ENCODE measurements at regions not wholly inside any gene's neighbourhood (a gene's known extent, or its start where the extent isn't known, plus 50 kb on each side); places are given as distances from the start of the nearest gene placed in this dataset.
"Not testable (repeated sequence)": the region's sequence is repeated elsewhere in the genome, so short reads cannot be mapped to it uniquely, and the experiment has no call there.

- DNase-seq (ENCODE audit: low read depth in 4 of 4, low spot score in 3 of 4) = no peak
Observed at GRCh38 chr2:16184945-16185660, 244.8 kb downstream of the MYCN start.

DNA sequence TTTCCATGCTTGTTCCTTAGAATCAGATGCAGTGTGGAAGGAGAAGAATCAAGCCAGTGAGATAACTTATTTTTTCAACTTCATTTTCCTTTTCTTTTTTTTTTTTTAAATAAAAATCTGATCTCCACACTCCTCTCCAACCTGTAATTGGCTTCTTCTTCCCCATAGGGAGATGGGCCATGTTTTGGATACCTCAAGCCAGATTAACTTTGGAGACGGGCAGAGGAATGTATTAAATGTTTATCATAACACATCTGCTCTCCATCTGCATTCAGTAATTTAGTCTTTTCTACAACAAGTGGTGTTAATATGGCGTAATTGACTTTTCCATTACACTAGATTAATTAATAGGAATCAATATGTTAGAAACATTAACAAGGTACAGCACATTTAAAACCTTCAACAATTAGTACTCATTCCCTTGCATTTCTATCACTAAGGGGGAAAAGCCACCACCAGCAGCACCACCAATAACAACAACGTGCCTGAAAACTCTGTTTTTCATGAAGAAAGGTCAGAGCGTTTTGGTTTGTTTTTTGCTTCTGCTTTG, 244.1 kb downstream of the MYCN start:
- no peak for DNase-seq (ENCODE audit: low read depth in 4 of 4, low spot score in 3 of 4)

DNA sequence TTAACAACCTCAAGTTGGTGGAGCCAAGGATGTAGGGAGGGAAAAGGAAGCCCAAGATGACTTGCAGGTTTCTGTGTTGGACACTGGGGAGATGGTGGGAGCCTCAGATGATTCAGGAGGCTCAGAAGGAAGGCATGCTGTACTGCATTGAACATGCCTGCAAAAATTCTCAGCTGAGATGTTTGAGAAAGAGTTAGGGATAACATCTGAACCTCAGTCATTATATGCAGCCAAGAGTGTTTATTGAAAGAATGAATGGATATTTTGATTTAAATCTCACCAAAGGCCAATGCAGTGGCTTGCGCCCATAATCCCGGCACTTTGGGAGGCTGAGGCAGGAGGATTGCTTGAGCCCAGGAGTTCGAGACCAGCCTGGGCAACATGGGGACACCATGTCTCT, 243.0 kb downstream of the MYCN start:
- no peak for DNase-seq (ENCODE audit: low read depth in 4 of 4, low spot score in 3 of 4)

GRCh38 chr2:16182841-16183240, 242.5 kb downstream of the MYCN start:
- no peak for DNase-seq (ENCODE audit: low read depth in 4 of 4, low spot score in 3 of 4)

- DNase-seq (ENCODE audit: low read depth in 4 of 4, low spot score in 3 of 4) = not testable (repeated sequence)
Observed at GRCh38 chr2:16182311-16182815, 242.0 kb downstream of the MYCN start.

DNA sequence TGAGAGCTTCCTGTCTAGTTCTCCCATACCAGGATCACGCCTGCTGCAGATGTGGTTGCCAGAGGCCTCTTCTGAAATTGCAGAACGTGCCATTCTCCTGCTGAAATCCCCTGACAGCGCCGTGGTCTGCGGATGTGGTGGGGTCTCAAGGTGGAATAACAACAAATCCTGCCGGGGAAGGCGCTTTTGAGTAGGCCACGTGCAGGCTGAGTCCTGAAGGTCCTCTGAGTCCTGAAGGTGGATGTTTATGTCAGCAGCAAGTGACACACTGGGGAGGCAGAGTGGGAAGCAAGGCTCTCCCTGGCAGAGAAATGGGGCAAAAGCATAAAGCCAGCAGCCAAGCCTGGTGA, 241.4 kb downstream of the MYCN start:
- no peak for DNase-seq (ENCODE audit: low read depth in 4 of 4, low spot score in 3 of 4)

DNA sequence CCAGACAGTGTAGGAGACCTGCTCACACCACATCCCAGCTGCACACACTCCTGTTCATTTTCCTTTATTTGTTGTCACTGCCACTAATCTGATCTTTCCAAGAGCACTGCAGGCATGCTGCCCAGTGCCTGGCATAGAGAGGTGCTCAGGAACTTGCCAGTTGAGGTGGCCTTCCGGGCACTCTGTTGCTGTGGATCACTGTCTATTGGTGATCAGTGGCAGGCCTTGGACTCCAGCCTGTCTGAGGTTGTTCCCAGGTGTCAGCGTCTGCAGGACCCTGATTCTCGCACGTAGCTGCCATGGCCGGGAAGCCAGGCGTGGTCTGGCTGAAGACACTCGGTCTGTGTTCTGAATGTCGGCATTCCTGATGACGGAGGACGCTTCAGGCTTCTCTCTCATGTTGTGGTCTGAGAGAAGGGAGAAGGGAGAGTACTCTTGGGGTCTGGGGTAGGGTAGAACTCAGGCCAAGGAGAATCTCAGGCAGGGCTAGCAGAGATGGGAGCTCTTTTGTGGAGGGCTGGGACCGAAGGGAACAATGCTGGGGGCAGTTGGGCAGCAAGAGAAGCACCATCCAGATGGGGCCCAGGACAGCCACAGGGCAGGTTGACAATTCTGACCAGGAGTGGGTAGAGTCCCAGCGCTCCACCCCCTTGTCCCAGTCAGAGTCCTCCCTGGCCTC, 240.9 kb downstream of the MYCN start:
- DNase-seq (ENCODE audit: low read depth in 4 of 4, low spot score in 3 of 4) = no peak

GRCh38 chr2:16180631-16181030, 240.3 kb downstream of the MYCN start:
- DNase-seq (ENCODE audit: low read depth in 4 of 4, low spot score in 3 of 4) = no peak

DNA sequence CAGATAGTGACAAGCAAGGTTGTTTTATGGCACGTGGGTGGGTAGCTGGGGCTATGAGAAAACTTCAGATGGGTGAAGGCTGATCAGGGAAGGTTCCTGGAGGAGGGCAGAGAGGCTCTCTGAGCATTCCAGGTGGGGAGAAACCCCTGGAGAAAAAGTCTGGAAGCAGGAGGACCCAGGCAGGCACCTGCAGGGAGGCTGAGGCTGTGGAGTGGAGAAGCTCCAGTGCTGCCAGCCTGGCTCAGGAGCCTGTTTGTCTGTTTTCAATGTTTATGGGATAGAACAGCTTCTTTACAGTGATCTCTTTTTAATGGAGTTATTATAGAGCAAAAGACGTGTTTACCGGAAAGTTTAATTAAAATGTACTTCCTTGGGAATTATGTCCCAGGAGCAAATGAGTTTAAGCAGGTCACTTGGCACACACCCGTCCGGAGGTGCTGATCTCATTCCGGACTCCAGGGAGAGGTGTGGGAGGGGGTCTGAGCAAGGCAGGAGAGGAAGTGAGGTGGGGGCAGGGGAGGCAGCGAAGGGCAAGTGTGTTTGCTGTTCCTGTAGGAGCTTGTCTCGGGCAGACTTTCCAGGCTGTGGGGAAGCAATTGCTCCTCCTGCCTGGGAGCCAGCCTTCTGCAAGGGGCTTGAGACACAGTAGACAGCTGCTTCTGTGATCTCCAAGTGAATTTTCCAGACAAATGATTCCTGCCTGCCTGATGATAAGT, 239.5 kb downstream of the MYCN start:
- no peak for DNase-seq (ENCODE audit: low read depth in 4 of 4, low spot score in 3 of 4)

- DNase-seq (ENCODE audit: low read depth in 4 of 4, low spot score in 3 of 4) = no peak
Observed at GRCh38 chr2:16178551-16179130, 238.3 kb downstream of the MYCN start.

- DNase-seq (ENCODE audit: low read depth in 4 of 4, low spot score in 3 of 4) = no peak
Observed at GRCh38 chr2:16177671-16178180, 237.4 kb downstream of the MYCN start.

GRCh38 chr2:16176971-16177480, 236.7 kb downstream of the MYCN start:
- no peak for DNase-seq (ENCODE audit: low read depth in 4 of 4, low spot score in 3 of 4)

- no peak for DNase-seq (ENCODE audit: low read depth in 4 of 4, low spot score in 3 of 4)
Observed at GRCh38 chr2:16175247-16175825, 235.0 kb downstream of the MYCN start.

DNA sequence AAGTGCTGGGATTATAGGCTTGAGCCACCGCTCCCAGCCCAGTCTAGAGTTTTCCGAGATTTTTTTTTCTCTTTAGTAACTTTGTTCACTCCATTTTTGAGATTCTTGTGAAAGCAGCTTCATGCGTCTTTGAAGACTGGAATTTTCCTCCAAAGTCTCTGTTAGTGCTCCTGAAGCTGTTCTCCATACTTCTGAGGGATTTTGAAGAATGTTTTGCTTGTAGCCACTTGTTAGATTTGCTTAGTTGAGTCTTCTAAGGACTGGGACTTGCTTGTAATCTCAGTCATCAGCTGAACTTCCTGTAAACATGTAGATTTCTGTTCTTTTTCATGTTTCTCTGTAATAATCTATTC, 234.3 kb downstream of the MYCN start:
- no peak for DNase-seq (ENCODE audit: low read depth in 4 of 4, low spot score in 3 of 4)

DNA sequence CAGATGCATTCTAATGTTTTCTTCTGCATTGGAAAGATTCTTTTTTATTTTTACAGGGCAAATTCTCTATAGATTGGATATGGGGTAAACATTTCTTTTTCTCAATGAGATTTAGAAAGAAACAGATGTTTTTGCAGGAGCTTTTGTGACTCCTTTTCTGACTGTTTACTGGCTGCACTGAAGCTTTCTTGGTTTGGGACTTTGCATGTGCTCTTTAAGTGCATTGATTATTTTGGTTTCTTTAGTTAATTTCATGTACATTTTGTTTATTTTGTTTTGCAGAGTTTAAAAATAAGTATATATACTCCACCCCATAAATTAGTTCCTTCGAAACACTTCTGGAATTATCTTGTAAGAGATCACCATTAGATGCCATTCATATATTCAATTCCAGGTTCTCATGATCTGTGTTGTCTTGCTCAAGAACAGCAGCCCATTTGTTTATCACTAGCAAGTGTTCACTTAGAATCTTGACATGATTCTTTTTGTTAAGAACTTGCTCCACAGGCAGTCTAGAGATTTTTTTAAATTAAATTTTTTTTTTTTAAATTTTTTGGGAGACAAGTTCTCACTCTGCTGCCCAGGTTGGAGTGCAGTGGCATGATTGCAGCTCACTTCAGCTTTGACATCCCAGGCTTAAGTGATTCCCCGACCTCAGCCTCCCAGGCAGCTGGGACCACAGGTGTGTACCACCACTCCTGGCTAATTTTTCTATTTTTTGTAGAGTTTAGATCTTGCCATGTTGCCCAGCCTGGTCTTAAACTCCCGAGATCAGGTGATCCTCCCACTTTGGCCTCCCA, 233.7 kb downstream of the MYCN start:
- no peak for DNase-seq (ENCODE audit: low read depth in 4 of 4, low spot score in 3 of 4)

DNA sequence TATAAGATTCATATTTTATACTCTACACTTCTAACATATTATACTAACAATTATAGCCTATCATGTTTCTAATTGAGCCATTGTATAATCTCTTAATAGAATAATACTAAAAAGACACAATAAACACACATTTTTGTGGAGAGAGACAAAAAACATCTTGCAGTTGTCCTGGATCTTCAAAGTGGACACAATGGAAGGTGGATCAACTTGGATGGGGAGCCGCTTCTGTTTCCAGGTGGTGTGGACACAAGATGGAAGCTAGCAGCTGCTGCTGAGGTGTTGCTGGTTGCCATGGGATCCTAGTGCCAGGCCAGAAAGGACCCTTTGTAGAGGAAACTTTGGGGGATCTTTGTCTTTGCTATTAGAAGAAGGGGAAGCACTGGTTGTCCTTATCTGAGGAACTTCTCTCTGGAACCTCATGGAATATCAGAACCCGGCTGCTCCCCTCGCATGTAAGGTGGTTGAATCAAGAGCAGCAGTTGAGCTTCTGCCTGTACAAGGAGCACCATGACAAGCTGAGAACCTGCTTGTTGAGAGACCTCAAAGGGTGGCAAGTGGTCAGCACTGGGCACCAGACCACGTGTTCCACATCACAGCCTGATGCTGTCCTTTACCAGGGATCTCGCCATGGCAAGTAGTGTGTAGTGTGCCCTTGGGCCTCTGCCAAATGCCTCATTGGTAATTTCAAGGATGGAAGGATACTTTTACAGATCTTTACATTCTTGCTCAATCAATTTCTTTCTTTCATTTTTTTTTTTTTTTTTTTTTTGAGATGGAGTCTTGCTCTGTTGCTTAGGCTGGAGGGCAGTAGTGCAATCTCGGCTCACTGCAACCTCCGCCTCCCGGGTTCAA, 232.2 kb downstream of the MYCN start:
- DNase-seq (ENCODE audit: low read depth in 4 of 4, low spot score in 3 of 4) = no peak

DNA sequence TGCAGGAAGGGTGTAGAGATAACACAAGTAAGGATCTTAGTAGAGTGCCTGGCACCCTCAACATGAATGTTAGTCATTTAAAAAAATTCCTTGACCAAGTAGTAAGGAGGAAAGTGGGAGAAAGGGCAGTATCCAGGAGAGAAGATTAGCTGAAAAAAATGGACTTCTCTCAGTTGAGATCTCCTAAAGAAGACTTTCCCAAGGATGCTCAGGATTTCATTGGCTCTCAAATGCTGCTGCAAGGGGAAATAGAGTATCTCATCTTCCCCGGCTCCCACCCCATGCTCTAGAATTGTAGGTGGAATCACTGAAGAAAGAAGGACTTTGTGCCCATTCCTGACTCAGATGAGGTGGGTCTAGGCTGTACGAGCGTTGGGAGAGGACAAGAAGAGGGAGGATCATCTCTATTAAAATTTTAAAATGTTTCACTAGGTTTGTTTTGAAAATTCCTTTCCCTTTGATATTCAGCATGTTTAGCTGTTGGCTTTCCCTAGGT, 231.1 kb downstream of the MYCN start:
- no peak for DNase-seq (ENCODE audit: low read depth in 4 of 4, low spot score in 3 of 4)

- no peak for DNase-seq (ENCODE audit: low read depth in 4 of 4, low spot score in 3 of 4)
Observed at GRCh38 chr2:16170675-16171424, 230.5 kb downstream of the MYCN start.
